ENCODE measurements at regions not wholly inside any gene's neighbourhood (a gene's known extent, or its start where the extent isn't known, plus 50 kb on each side); places are given as distances from the start of the nearest gene placed in this dataset.

DNA sequence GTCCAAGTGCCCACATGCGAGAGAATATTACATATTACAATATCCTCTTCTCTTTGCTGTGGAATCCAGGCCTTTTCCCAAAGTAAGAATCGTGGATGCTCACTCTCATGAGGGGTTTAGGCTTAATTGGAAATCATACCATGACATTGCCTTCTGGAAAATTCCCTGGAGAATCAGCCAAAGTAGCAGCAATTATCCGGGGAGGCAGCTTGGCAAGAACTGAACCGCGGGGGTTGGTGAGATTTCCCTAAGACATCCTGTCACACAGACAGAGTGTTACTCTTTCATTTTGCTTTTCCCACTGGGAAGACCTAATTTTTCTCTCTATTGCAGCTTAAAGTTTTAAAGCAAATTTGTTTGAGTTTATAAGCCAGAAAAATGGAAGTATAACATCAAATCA lies 463.6 kb upstream of the DPP6 start:
- Histone ChIP-seq H3K79me1 (ENCODE audit: low read depth in 1 of 2, low read length in 2 of 2) (no peaks in the 10 kb centered on the region), H3K36me3 (ENCODE audit: control insufficient read depth, insufficient read depth, low read length) (no peaks in the 10 kb centered on the region), H2AK5ac (ENCODE audit: low read depth, low read length) (no peak overlapping the region), H2BK15ac (ENCODE audit: low read depth, low read length) (no peak overlapping the region), H2AK9ac (replicated peaks; ENCODE audit: low read depth, low read length, poor library complexity) (no peak overlapping the region), H4K5ac (ENCODE audit: low read depth, low read length) (no peak overlapping the region), H3K23ac (ENCODE audit: low read depth, low read length) (no peak overlapping the region), H3K4me1 (ENCODE audit: control insufficient read depth, insufficient read depth, low read length) (no peaks in the 10 kb centered on the region), H4K8ac (ENCODE audit: low read depth in 2 of 2, low read length in 2 of 2) (no peak overlapping the region), H3K9me3 (ENCODE audit: control insufficient read depth, insufficient read depth, low read length) (peaks cover 29% of the 10 kb centered on the region), H3K4ac (ENCODE audit: low read depth, low read length) (no peak overlapping the region), H3K56ac (ENCODE audit: extremely low read depth, insufficient read depth, low read length) (no peak overlapping the region), H4K20me1 (ENCODE audit: insufficient read depth, low read length) (no peaks in the 10 kb centered on the region), H2BK20ac (ENCODE audit: low read depth, low read length) (no peak overlapping the region), H3K27ac (ENCODE audit: insufficient read depth, low read length) (no peak overlapping the region), H3K4me3 (ENCODE audit: insufficient read depth, low read depth, low read length) (no peak overlapping the region), H3K18ac (ENCODE audit: low read depth, low read length) (no peak overlapping the region), H2BK5ac (ENCODE audit: low read depth, low read length, poor library complexity, severe bottlenecking) (no peak overlapping the region), H2BK120ac (ENCODE audit: low read depth, low read length) (no peak overlapping the region), H3K9ac (ENCODE audit: low read depth, low read length) (no peak overlapping the region), H3K9me1 (ENCODE audit: insufficient read depth, low read length) (no peaks in the 10 kb centered on the region), H2AFZ (replicated peaks; ENCODE audit: low read length, poor library complexity) (no peak overlapping the region), H3K27me3 (ENCODE audit: control insufficient read depth, insufficient read depth, low read length) (no peaks in the 10 kb centered on the region), H3K4me2 (ENCODE audit: low read depth, low read length) (no peak overlapping the region), H3K14ac (replicated peaks; ENCODE audit: low read depth, low read length) (no peak overlapping the region), H4K91ac (ENCODE audit: insufficient read depth, low read depth, low read length) (no peak overlapping the region)
- dilution Hi-C loops (cut with HindIII; ENCODE audit: low sequenced_read_pairs, unreplicated experiment), result no loop called here
- BruUV-seq (replicated peaks), result no TSS peak
- POLR2A ChIA-PET (ENCODE audit: unreplicated experiment), result no interaction called here
- DNase-seq, result no peak
- intact Hi-C loops (cut with micrococcal nuclease), result no loop called here
- ATAC-seq (ENCODE audit: low read depth), result no peak
- no CpG with 5 or more reads among the region's 5 CpGs for WGBS, 2 experiments (ENCODE audit: extremely low coverage in 2 of 2, insufficient read length in 1 of 2)
- TF ChIP-seq SMC3 (IDR thresholded peaks at IDR 0.05; ENCODE audit: low read depth, low read length) (no peak), USF2 (IDR thresholded peaks at IDR 0.05; ENCODE audit: low read depth, low read length) (no peak), ELK1 (IDR thresholded peaks at IDR 0.05; ENCODE audit: borderline replicate concordance, low read depth, low read length) (no peak), MAZ (IDR thresholded peaks at IDR 0.05; ENCODE audit: borderline replicate concordance, low read depth, low read length) (no peak), RAD21 (IDR thresholded peaks at IDR 0.05; ENCODE audit: low read length) (no peak), NFE2L2 (IDR thresholded peaks at IDR 0.05; ENCODE audit: low read depth, low read length) (no peak), FOS (IDR thresholded peaks at IDR 0.05; ENCODE audit: low read depth, low read length) (no peak), BHLHE40 (IDR thresholded peaks at IDR 0.05; ENCODE audit: low read depth, low read length) (no peak), CEBPB (IDR thresholded peaks at IDR 0.05; ENCODE audit: low read depth, low read length) (no peak), POLR2A (IDR thresholded peaks at IDR 0.05; ENCODE audit: low read depth, low read length) (no peak), MAFK (IDR thresholded peaks at IDR 0.05; ENCODE audit: low read depth, low read length) (no peak), RFX5 (IDR thresholded peaks at IDR 0.05; ENCODE audit: low read depth, low read length) (no peak), CHD1 (IDR thresholded peaks at IDR 0.05; ENCODE audit: low read depth, low read length) (no peak)
- CTCF ChIA-PET, result no interaction called here
- in situ Hi-C loops (cut with MboI; ENCODE audit: low sequenced_read_pairs), result no loop called here
